Neural cell (in vitro differentiated cells): ENCODE measurements at regions not wholly inside any gene's neighbourhood (a gene's known extent, or its start where the extent isn't known, plus 50 kb on each side); places are given as distances from the start of the nearest gene placed in this dataset.

Experiments used
- H2AFZ ChIP-seq: fragments of 200-600, 300-800 bp; sonication (generic), shearing (Covaris generic); 2 replicates; pipeline ENCODE4 v1.6.0; 2014; ENCODE audit warnings: low read depth, mild to moderate bottlenecking, antibody characterized with exemption, low read length, moderate library complexity
- H3F3A ChIP-seq: fragments of 200-600 bp; shearing (Covaris generic); 2 replicates; pipeline ENCODE4 v1.6.1; 2016; ENCODE audit warnings: mild to moderate bottlenecking, moderate library complexity, mixed read lengths, antibody characterized with exemption, low read length; ENCODE audit not compliant: insufficient read depth, poor library complexity, severe bottlenecking
- H3K27ac ChIP-seq: fragments of 200-600, 300-800 bp; sonication (generic), shearing (Covaris generic); 2 replicates; pipeline ENCODE4 v1.5.1; 2014; ENCODE audit warnings: mild to moderate bottlenecking, low read length, moderate library complexity
- H3K27me3 ChIP-seq: fragments of 300-800, 200-600 bp; sonication (generic), shearing (Covaris generic); 2 replicates; pipeline ENCODE4 v1.6.0; 2014; ENCODE audit warnings: mild to moderate bottlenecking, low read depth, low read length, moderate library complexity; ENCODE audit not compliant: insufficient read depth
- H3K36me3 ChIP-seq: fragments of 300-800, 200-600 bp; sonication (generic), shearing (Covaris generic); 2 replicates; pipeline ENCODE4 v1.5.1; 2014; ENCODE audit warnings: mild to moderate bottlenecking, antibody characterized with exemption, low read length, moderate library complexity; ENCODE audit not compliant: insufficient read depth
- H3K4me2 ChIP-seq: fragments of 300-800, 200-600 bp; sonication (generic), shearing (Covaris generic); 2 replicates; pipeline ENCODE4 v1.6.0; 2014; ENCODE audit warnings: mild to moderate bottlenecking, low read length
- H3K4me3 ChIP-seq: fragments of 300-800, 200-600 bp; sonication (generic), shearing (Covaris generic); 2 replicates; pipeline ENCODE4 v1.5.1; 2014; ENCODE audit warnings: mild to moderate bottlenecking, low read length, moderate library complexity
- H3K79me2 ChIP-seq: fragments of 200-600 bp; shearing (Covaris generic); replicated peaks from 2 replicates; pipeline ENCODE4 v1.6.0; 2014; ENCODE audit warnings: mild to moderate bottlenecking, low read length, moderate library complexity; ENCODE audit not compliant: insufficient read depth
- H3K9ac ChIP-seq: fragments of 300-800, 200-600 bp; sonication (generic), shearing (Covaris generic); 2 replicates; pipeline ENCODE4 v1.6.1; 2016; ENCODE audit warnings: mild to moderate bottlenecking, low read length, mixed read lengths
- H3K9me2 ChIP-seq: fragments of 200-600 bp; shearing (Covaris generic); 2 replicates; pipeline ENCODE4 v1.6.1; 2016; ENCODE audit warnings: mild to moderate bottlenecking, low read length, mixed read lengths; ENCODE audit not compliant: insufficient read depth
- H3K9me3 ChIP-seq: fragments of 200-600, 300-800 bp; sonication (generic), shearing (Covaris generic); 2 replicates; pipeline ENCODE4 v1.6.1; 2016; ENCODE audit warnings: mild to moderate bottlenecking, mixed run types, low read length, moderate library complexity, mixed read lengths
- H4K20me1 ChIP-seq: fragments of 200-600 bp; shearing (Covaris generic); 2 replicates; pipeline ENCODE4 v1.6.1; 2016; ENCODE audit warnings: mild to moderate bottlenecking, mixed run types; ENCODE audit not compliant: insufficient read depth
- CTCF ChIP-seq: fragments of 450-650 bp; IDR thresholded peaks from 2 replicates; pipeline ENCODE4 v1.5.1; 2014; ENCODE audit warnings: antibody characterized with exemption, mild to moderate bottlenecking, moderate library complexity; ENCODE audit not compliant: poor library complexity, severe bottlenecking
- EP300 ChIP-seq: fragments of 450-650 bp; conservative IDR thresholded peaks from 2 replicates; pipeline ENCODE4 v1.6.1; 2014; ENCODE audit warnings: antibody characterized with exemption, mild to moderate bottlenecking, moderate library complexity; ENCODE audit not compliant: poor library complexity, severe bottlenecking
- EZH2 ChIP-seq: fragments of 200-600, 300-800 bp; shearing (Covaris generic), sonication (generic); IDR thresholded peaks from 2 replicates; pipeline ENCODE4 v1.6.1; 2014; ENCODE audit warnings: antibody characterized with exemption, low read length, borderline replicate concordance, mild to moderate bottlenecking; ENCODE audit not compliant: insufficient read depth, poor library complexity, severe bottlenecking
- MXI1 ChIP-seq: fragments of 450-650 bp; conservative IDR thresholded peaks from 2 replicates; pipeline ENCODE4 v1.6.1; 2014; ENCODE audit warnings: antibody characterized with exemption, mild to moderate bottlenecking; ENCODE audit not compliant: poor library complexity, severe bottlenecking
- POLR2AphosphoS5 ChIP-seq: IDR thresholded peaks from 2 replicates; pipeline ENCODE4 v1.6.1; 2012
- RAD21 ChIP-seq: fragments of 450-650 bp; conservative IDR thresholded peaks from 2 replicates; pipeline ENCODE4 v1.6.1; 2014; ENCODE audit warnings: antibody characterized with exemption, mild to moderate bottlenecking, moderate library complexity
- REST ChIP-seq: IDR thresholded peaks from 2 replicates; pipeline ENCODE4 v1.6.1; 2012; ENCODE audit warnings: borderline replicate concordance
- SMC3 ChIP-seq: fragments of 450-650 bp; conservative IDR thresholded peaks from 2 replicates; pipeline ENCODE4 v1.6.1; 2014; ENCODE audit warnings: antibody characterized with exemption, mild to moderate bottlenecking, moderate library complexity; ENCODE audit not compliant: poor library complexity
- TAF1 ChIP-seq: IDR thresholded peaks from 2 replicates; pipeline ENCODE4 v1.6.1; 2012; ENCODE audit warnings: low read depth

GRCh38 chr13:88544836-88545235, 873.7 kb downstream of the SLITRK5 start:
- no peaks in the 10 kb centered on the region for H3K9me2 ChIP-seq
- H3K36me3 ChIP-seq: no peaks in the 10 kb centered on the region
- H3K4me3 ChIP-seq: no peak overlapping the region
- H3K79me2 ChIP-seq: no peaks in the 10 kb centered on the region
- H3K9me3 ChIP-seq: no peaks in the 10 kb centered on the region
- no peak for TF ChIP-seq REST
- no peak for TF ChIP-seq MXI1
- no peak for TF ChIP-seq EZH2
- TF ChIP-seq POLR2AphosphoS5: no peak
- TF ChIP-seq SMC3: no peak
- TF ChIP-seq EP300: no peak
- TF ChIP-seq CTCF: no peak
- no peak for TF ChIP-seq RAD21
- no peak for TF ChIP-seq TAF1
- no peaks in the 10 kb centered on the region for H3F3A ChIP-seq
- H2AFZ ChIP-seq: no peak overlapping the region
- no peak overlapping the region for H3K9ac ChIP-seq
- no peak overlapping the region for H3K4me2 ChIP-seq
- H3K27me3 ChIP-seq: no peaks in the 10 kb centered on the region
- no peak overlapping the region for H3K27ac ChIP-seq
- H4K20me1 ChIP-seq: no peaks in the 10 kb centered on the region

- Histone ChIP-seq H3K27me3 (no peaks in the 10 kb centered on the region), H3K4me2 (no peak overlapping the region), H3K9me3 (no peaks in the 10 kb centered on the region), H3K79me2 (no peaks in the 10 kb centered on the region), H3K4me3 (no peak overlapping the region), H3K36me3 (no peaks in the 10 kb centered on the region), H3K27ac (no peak overlapping the region), H3K9ac (no peak overlapping the region), H3K9me2 (no peaks in the 10 kb centered on the region), H3F3A (no peaks in the 10 kb centered on the region), H4K20me1 (no peaks in the 10 kb centered on the region), H2AFZ (no peak overlapping the region)
- TF ChIP-seq RAD21 (no peak), EZH2 (no peak), POLR2AphosphoS5 (no peak), CTCF (no peak), TAF1 (no peak), SMC3 (no peak), MXI1 (no peak), REST (no peak), EP300 (no peak)
These were observed 881.8 kb downstream of the SLITRK5 start for GRCh38 chr13:88552966-88553365.
